Natural killer cell (primary cell): ENCODE measurements at regions not wholly inside any gene's neighbourhood (a gene's known extent, or its start where the extent isn't known, plus 50 kb on each side); places are given as distances from the start of the nearest gene placed in this dataset.
"Not testable (repeated sequence)": the region's sequence is repeated elsewhere in the genome, so short reads cannot be mapped to it uniquely, and the experiment has no call there.

Experiments used
- ATAC-seq, 3 donors: fragments of 150-1000 bp in 2 of 3; fragments of 200-7000 bp in 1 of 3; cut with Tn5 transposase; 1 replicate in 1 of 3; 2 replicates in 2 of 3; pipeline ENCODE4 v1.10.0; 2021; ENCODE audit warnings: mild to moderate bottlenecking in 2 of 3, moderate library complexity in 2 of 3
- DNase-seq, 2 donors: peaks; one replicate each; pipeline versions ENCODE4 v3.0.0 to v3.0.0-alpha.2; 2013 to 2021; ENCODE audit warnings: mixed read lengths in 1 of 2
- H3K27ac ChIP-seq: one replicate; pipeline ENCODE4 v1.5.1; 2013; ENCODE audit warnings: mild to moderate bottlenecking, low read length
- H3K27me3 ChIP-seq: one replicate; pipeline ENCODE4 v1.6.1; 2013; ENCODE audit warnings: low read length; ENCODE audit not compliant: control insufficient read depth, insufficient read depth
- H3K36me3 ChIP-seq: one replicate; pipeline ENCODE4 v1.6.1; 2013; ENCODE audit warnings: low read length; ENCODE audit not compliant: control insufficient read depth, insufficient read depth
- H3K4me1 ChIP-seq: one replicate; pipeline ENCODE4 v1.6.1; 2013; ENCODE audit warnings: low read length; ENCODE audit not compliant: control insufficient read depth, insufficient read depth
- H3K4me3 ChIP-seq: one replicate; pipeline ENCODE4 v1.5.1; 2013; ENCODE audit warnings: low read length
- H3K9me3 ChIP-seq: one replicate; pipeline ENCODE4 v1.6.1; 2013; ENCODE audit warnings: low read length; ENCODE audit not compliant: control insufficient read depth, insufficient read depth
- H3K27ac Mint-ChIP-seq, 2 donors: one replicate each; pipeline ENCODE4 v1.8.0; 2022; ENCODE audit warnings: mild to moderate bottlenecking in 2 of 2, mixed read lengths in 2 of 2, moderate library complexity in 1 of 2
- H3K27me3 Mint-ChIP-seq, 2 donors: one replicate each; pipeline ENCODE4 v1.8.0; 2022; ENCODE audit warnings: low read depth in 2 of 2, mixed read lengths in 2 of 2
- H3K36me3 Mint-ChIP-seq: one replicate; pipeline ENCODE4 v1.8.0; 2022; ENCODE audit warnings: mixed read lengths
- H3K4me1 Mint-ChIP-seq, 2 donors: one replicate each; pipeline ENCODE4 v1.8.0; 2022; ENCODE audit warnings: mixed read lengths in 2 of 2
- H3K4me3 Mint-ChIP-seq: one replicate; pipeline ENCODE4 v1.8.0; 2022; ENCODE audit warnings: mild to moderate bottlenecking, moderate library complexity, mixed read lengths
- H3K9me3 Mint-ChIP-seq, 2 donors: one replicate each; pipeline ENCODE4 v1.8.0; 2022; ENCODE audit warnings: mixed read lengths in 2 of 2
- CTCF ChIP-seq: fragments of 200-600 bp; IDR thresholded peaks from one replicate; pipeline ENCODE4 v1.8.0; 2022; ENCODE audit warnings: antibody characterized with exemption
- WGBS: methylation state at CpG from one replicate; pipeline ENCODE4 v1.1.7; 2013; ENCODE audit warnings: missing lambda C conversion rate; ENCODE audit not compliant: insufficient coverage; 5-methylcytosine and 5-hydroxymethylcytosine counted together
- intact Hi-C: fragments of 100-400 bp; cut with micrococcal nuclease; formaldehyde crosslinking; loops from one replicate; pipeline ENCODE4 v1.14.2; 2022

GRCh38 chr10:78441694-78442093 lies 408.0 kb downstream of the RPS24 start:
- intact Hi-C loops, result no loop called here

GRCh38 chr10:78442836-78443550 lies 409.3 kb downstream of the RPS24 start:
- no peak overlapping the region for H3K27ac ChIP-seq
- no peaks in the 10 kb centered on the region for H3K36me3 Mint-ChIP-seq
- DNase-seq (no peak), ATAC-seq (peak in 1 of 3 donors; percentile 22)
- no peaks in the 10 kb centered on the region for H3K27me3 ChIP-seq
- peaks cover 0 to 3% of the 10 kb centered on the region in 2 donors for H3K4me1 Mint-ChIP-seq
- H3K27ac Mint-ChIP-seq, result no peak overlapping the region
- H3K4me1 ChIP-seq, result no peaks in the 10 kb centered on the region
- H3K9me3 ChIP-seq, result no peaks in the 10 kb centered on the region
- TF ChIP-seq CTCF, result no peak
- H3K9me3 Mint-ChIP-seq, result no peaks in the 10 kb centered on the region
- 84% methylated on average over 13 of the region's 13 CpGs for WGBS
- H3K4me3 ChIP-seq, result no peak overlapping the region
- no peaks in the 10 kb centered on the region for H3K36me3 ChIP-seq
- intact Hi-C loops, result no loop called here
- H3K27me3 Mint-ChIP-seq, result peaks cover under 1 to 14% of the 10 kb centered on the region in 2 donors
- no peak overlapping the region for H3K4me3 Mint-ChIP-seq

More at GRCh38 chr10:78441694-78442093, 408.0 kb downstream of the RPS24 start:
- Mint-ChIP-seq H3K4me1 (peaks cover 0 to 16% of the 10 kb centered on the region in 2 donors), H3K9me3 (no peaks in the 10 kb centered on the region), H3K36me3 (no peaks in the 10 kb centered on the region), H3K4me3 (no peak overlapping the region), H3K27ac (no peak overlapping the region), H3K27me3 (peaks cover 0 to 14% of the 10 kb centered on the region in 2 donors)
- no peaks in the 10 kb centered on the region for H3K27me3 ChIP-seq
- 95% methylated on average over 4 of the region's 5 CpGs for WGBS
- DNase-seq (no peak), ATAC-seq (no peak)
- no peak for TF ChIP-seq CTCF
- no peak overlapping the region for H3K4me3 ChIP-seq
- no peaks in the 10 kb centered on the region for H3K4me1 ChIP-seq
- no peak overlapping the region for H3K27ac ChIP-seq
- no peaks in the 10 kb centered on the region for H3K36me3 ChIP-seq
- H3K9me3 ChIP-seq, result no peaks in the 10 kb centered on the region

GRCh38 chr10:78443900-78444571 lies 410.4 kb downstream of the RPS24 start:
- intact Hi-C loops, result no loop called here
- H3K27ac Mint-ChIP-seq, result no peak overlapping the region
- WGBS, result 83% methylated on average over 9 of the region's 11 CpGs
- Histone ChIP-seq H3K4me1 (no peaks in the 10 kb centered on the region), H3K4me3 (no peak overlapping the region), H3K27ac (no peak overlapping the region), H3K36me3 (no peaks in the 10 kb centered on the region), H3K9me3 (no peaks in the 10 kb centered on the region), H3K27me3 (no peaks in the 10 kb centered on the region)
- DNase-seq, result no peak
- H3K4me3 Mint-ChIP-seq, result no peak overlapping the region
- no peak for ATAC-seq
- H3K4me1 Mint-ChIP-seq, result peaks cover 0 to 2% of the 10 kb centered on the region in 2 donors
- H3K9me3 Mint-ChIP-seq, result no peaks in the 10 kb centered on the region
- TF ChIP-seq CTCF, result no peak
- peaks cover 5 to 16% of the 10 kb centered on the region in 2 donors for H3K27me3 Mint-ChIP-seq
- no peaks in the 10 kb centered on the region for H3K36me3 Mint-ChIP-seq

GRCh38 chr10:78444741-78445140 lies 411.1 kb downstream of the RPS24 start:
- DNase-seq, H3K27ac Mint-ChIP-seq, H3K36me3 Mint-ChIP-seq, ATAC-seq, H3K4me3 Mint-ChIP-seq, H3K4me1 Mint-ChIP-seq, intact Hi-C loops, H3K36me3 ChIP-seq, H3K4me3 ChIP-seq, H3K27ac ChIP-seq, H3K9me3 ChIP-seq, H3K27me3 ChIP-seq, H3K4me1 ChIP-seq, H3K9me3 Mint-ChIP-seq: not testable (repeated sequence)
- peaks cover 5 to 16% of the 10 kb centered on the region in 2 donors for H3K27me3 Mint-ChIP-seq
- 83% methylated on average over 3 of the region's 4 CpGs for WGBS
